ENCODE measurements at regions not wholly inside any gene's neighbourhood (a gene's known extent, or its start where the extent isn't known, plus 50 kb on each side); places are given as distances from the start of the nearest gene placed in this dataset.

- TF ChIP-seq RFX5 (IDR thresholded peaks at IDR 0.05; ENCODE audit: low read depth, low read length), result no peak
- TF ChIP-seq NBN (IDR thresholded peaks at IDR 0.05), result no peak
- no peak for TF ChIP-seq CTCF (IDR thresholded peaks at IDR 0.05 in 2 of 3, conservative IDR thresholded peaks at IDR 0.05 in 1 of 3; ENCODE audit: control insufficient read depth in 2 of 3, extremely low read depth in 1 of 3, insufficient read depth in 1 of 3, low read depth in 3 of 3, low read length in 3 of 3)
- no peak for TF ChIP-seq ZNF274 (IDR thresholded peaks at IDR 0.05; ENCODE audit: insufficient read depth, insufficient read length)
- TF ChIP-seq SIX5 (IDR thresholded peaks at IDR 0.05; ENCODE audit: low read depth, low read length, severe bottlenecking), result no peak
- no peak for TF ChIP-seq SMARCA5 (IDR thresholded peaks at IDR 0.05)
- TF ChIP-seq GATAD2B (conservative IDR thresholded peaks at IDR 0.05; ENCODE audit: low read depth), result no peak
- TF ChIP-seq EZH2 (IDR thresholded peaks at IDR 0.05; ENCODE audit: borderline replicate concordance, control insufficient read depth, low read depth, low read length), result no peak
These were observed 339.9 kb upstream of the CDIN1 start for GRCh38 chr15:36239509-36239908.

Measured in GM12878 (cell line).